K562 (cell line): ENCODE measurements at regions not wholly inside any gene's neighbourhood (a gene's known extent, or its start where the extent isn't known, plus 50 kb on each side); places are given as distances from the start of the nearest gene placed in this dataset.
"Not testable (repeated sequence)": the region's sequence is repeated elsewhere in the genome, so short reads cannot be mapped to it uniquely, and the experiment has no call there.

Source experiments
- ATF1 ChIP-seq, 2 experiments: fragments of 450-650 bp in 1 of 2; IDR thresholded peaks; 2 replicates each; pipeline ENCODE4 v1.6.1; 2016; ENCODE audit warnings: missing compliant biosample characterization in 1 of 2, missing genetic modification characterization in 1 of 2
- HNRNPLL ChIP-seq: fragments of 200-400 bp; formaldehyde crosslinking; IDR thresholded peaks from 2 replicates; pipeline ENCODE4 v1.6.1; 2017; ENCODE audit warnings: low read length, low read depth, mild to moderate bottlenecking; ENCODE audit not compliant: poor library complexity, severe bottlenecking
- NONO ChIP-seq, 2 experiments: fragments of 200-400 bp in 1 of 2; fragments of 450-650 bp in 1 of 2; formaldehyde crosslinking in 1 of 2; IDR thresholded peaks; 2 replicates each; pipeline ENCODE4 v1.6.1; 2017; ENCODE audit warnings: low read depth in 2 of 2, mild to moderate bottlenecking in 2 of 2, moderate library complexity in 2 of 2, low read length in 1 of 2
- TF ChIP-seq, protein P1 (sequence below), 3 experiments: IDR thresholded peaks in 2 of 3; conservative IDR thresholded peaks in 1 of 3; 2 replicates each; pipeline ENCODE4 v1.5.1; 2011 to 2012; ENCODE audit warnings: low read length in 3 of 3, mild to moderate bottlenecking in 3 of 3, control low read depth in 2 of 3, improper control_type of control experiment in 1 of 3, inconsistent platforms in 1 of 3, low read depth in 1 of 3, mixed read lengths in 1 of 3, moderate library complexity in 1 of 3; ENCODE audit not compliant: insufficient read depth in 2 of 3

- not testable (repeated sequence) for TF ChIP-seq NONO (IDR thresholded peaks at IDR 0.05; ENCODE audit: low read depth in 2 of 2, low read length in 1 of 2); ATF1 (CRISPR knock-in tag; IDR thresholded peaks at IDR 0.05); ATF1 (tag; IDR thresholded peaks at IDR 0.05); HNRNPLL
- TF ChIP-seq, protein P1, sequence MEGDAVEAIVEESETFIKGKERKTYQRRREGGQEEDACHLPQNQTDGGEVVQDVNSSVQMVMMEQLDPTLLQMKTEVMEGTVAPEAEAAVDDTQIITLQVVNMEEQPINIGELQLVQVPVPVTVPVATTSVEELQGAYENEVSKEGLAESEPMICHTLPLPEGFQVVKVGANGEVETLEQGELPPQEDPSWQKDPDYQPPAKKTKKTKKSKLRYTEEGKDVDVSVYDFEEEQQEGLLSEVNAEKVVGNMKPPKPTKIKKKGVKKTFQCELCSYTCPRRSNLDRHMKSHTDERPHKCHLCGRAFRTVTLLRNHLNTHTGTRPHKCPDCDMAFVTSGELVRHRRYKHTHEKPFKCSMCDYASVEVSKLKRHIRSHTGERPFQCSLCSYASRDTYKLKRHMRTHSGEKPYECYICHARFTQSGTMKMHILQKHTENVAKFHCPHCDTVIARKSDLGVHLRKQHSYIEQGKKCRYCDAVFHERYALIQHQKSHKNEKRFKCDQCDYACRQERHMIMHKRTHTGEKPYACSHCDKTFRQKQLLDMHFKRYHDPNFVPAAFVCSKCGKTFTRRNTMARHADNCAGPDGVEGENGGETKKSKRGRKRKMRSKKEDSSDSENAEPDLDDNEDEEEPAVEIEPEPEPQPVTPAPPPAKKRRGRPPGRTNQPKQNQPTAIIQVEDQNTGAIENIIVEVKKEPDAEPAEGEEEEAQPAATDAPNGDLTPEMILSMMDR (IDR thresholded peaks at IDR 0.05 in 2 of 3, conservative IDR thresholded peaks at IDR 0.05 in 1 of 3; ENCODE audit: insufficient read depth in 2 of 3, low read depth in 1 of 3, low read length in 3 of 3) = not testable (repeated sequence)
Measured at GRCh38 chr15:30742796-30743195, 116.9 kb downstream of the ARHGAP11B start.
